HG03108 (cell line): ENCODE measurements at regions not wholly inside any gene's neighbourhood (a gene's known extent, or its start where the extent isn't known, plus 50 kb on each side); places are given as distances from the start of the nearest gene placed in this dataset.

Source experiments
- ATAC-seq: cut with Tn5 transposase; IDR thresholded peaks from one replicate; pipeline ENCODE4 v1.9.1; 2021; ENCODE audit warnings: moderate library complexity; ENCODE audit not compliant: unreplicated experiment

DNA sequence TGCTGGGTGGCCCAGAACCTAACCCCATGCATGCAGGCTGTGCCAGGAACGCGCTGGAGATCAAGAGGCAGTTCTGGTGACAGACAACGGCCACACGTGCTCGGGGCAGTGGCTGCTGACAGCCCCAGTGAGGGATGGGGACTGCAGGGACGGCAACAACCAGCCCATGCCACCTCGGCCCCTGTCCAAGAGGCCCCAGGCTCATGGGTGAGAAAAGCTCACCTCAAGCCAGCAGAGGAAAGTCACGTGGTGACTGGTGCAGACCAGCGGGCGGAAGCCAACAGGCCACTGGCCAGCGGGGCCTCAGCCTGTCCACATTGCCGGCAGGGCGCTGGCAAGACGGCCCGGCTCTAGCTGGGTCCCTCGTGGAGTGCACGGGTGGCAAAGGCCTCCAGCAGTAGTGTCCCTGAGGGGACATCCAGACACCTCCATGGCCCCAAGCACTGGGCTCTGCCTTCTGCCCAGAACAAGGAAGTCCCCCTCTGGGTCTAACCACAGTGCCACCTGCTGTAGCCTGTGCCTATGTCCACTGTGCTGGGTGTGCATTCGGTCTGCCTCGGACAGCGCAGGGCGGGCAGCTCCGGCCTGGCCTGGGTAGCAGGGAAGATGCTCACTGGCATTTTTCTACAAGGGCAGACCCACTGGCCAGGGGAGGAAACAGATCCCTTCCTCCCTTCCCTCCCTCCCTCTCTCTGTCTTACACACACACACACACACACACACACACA is 134.1 kb downstream of the NCOR2 start:
- no peak for ATAC-seq

DNA sequence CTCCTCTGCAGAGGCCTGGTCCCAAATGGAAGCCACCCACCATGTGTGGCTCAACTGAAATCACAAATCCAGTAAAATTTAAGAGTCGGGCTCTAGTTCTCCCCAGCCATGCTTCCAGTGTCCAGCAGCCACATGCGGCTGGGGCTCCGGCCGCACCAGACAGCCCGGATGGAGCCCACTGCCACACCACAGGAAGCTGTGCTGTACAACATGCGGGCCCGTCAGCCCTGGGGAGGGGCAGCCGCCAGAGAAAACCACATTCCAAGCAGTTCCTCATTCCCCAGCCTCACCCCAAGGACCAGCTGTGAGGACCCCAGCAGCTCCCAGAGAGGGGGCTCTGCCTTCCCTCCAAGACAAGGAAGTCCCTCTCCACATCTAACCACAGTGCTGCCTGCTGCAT is 135.0 kb downstream of the NCOR2 start:
- no peak for ATAC-seq

DNA sequence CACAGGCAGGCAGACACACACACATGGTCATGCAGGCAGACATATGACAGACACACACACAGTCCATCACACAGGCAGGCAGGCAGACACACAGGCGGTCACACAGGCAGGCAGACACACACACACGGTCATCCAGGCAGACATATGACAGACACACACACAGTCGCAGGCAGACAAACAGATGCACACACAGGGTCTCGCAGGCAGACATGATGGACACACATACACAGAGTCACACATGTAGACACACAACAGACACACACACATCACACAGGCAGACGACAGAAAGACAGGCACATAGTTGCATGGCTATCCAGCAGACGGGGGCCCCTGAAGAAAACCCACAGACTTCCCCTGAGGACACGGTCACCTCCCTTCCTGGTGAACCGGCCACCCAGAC is 135.4 kb downstream of the NCOR2 start:
- ATAC-seq, result no peak

DNA sequence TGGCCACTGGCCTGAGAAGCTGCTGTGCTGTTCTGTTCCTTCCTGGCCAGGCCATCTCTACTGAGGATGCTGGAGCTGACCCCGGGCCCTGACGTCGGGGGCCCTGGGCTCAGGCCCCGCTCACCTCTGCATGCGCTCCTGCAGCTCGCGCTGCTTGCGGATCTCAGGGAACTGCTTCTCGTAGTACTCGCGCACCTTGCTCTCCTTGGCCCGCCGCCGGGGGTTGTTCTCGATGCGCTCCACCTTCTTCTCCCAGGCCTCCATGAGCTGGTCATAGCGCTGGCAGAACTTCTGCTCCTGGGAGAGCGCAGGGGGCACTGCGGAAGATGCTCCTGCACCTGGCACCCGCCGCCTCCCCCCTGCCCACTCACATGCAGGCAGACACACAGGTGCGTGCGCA is 135.6 kb downstream of the RFLNA start:
- ATAC-seq, result no peak

DNA sequence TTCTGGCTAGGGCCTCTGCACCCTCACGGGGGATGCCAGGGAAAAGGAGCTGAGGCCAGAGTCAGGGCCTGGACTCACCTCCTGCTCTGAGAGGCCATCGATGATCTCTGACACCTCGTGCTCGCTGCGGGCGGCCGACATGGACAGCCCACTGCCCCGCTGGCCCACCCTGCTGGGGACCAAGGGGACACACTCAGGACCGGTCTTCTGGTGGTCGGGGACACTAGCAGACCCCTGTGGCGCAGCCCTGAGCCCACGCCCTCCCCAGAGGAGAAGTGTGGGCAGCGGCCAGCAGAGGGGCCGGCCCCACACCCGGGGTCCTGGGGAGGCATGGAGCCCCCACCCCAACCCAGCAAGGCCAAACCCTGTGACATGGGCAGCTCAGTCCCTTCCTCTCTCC is 134.6 kb downstream of the RFLNA start:
- no peak for ATAC-seq

DNA sequence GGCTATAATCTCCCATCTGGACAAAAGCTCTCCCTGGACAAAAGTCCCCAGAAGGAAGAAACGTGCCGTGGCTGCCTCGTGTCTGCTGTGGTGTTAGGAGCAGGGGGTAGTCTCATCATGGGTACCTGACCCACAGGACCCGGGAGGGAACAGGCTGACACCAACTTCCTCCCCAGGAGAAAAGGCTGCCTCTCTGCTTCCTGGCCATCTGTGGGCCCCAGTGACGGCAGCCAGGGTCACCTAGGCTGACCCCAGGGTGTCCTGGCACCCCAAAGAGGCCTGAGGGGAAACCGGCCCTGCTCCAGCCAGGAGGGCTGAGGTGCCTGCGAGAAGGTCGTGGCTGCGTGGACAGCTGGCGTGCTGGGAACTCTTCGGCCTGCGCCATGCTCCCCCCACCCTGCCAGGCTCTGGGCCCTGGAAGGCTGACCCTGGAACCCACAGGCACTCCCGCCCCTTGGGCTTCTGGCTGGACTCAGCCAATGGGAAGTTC is 133.9 kb downstream of the RFLNA start:
- no peak for ATAC-seq

DNA sequence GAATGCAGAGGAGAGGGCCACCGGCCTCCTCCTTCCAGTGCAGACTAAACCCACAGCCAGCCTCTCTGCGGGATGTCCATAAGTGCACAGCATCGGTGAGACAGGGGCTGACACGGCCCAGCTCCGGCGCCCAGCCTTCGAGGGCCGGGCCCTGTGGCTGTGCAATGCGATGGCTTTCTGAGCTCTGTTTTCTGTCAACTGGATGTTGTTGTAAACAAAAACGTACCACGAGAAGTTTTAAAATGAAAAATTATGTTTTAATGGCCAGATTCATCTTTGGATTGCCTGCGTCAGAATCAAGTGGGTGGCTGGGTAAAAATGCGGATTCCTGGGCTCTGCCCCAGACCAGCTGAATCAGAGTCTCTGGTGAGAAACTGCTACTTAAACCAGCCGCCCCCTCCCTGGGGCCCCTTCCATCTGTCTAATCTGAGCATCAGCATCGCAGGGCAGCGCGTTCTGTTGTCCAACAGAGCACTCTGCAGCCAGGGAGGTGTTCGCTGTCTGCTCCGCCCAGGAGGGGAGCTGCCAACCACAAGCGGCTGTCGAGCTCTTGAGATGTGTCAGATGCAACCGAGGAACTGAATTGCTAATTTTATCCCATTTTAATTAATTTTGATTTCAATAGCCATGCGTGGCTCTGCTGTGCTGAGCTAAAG is 133.4 kb downstream of the RFLNA start:
- no peak for ATAC-seq

DNA sequence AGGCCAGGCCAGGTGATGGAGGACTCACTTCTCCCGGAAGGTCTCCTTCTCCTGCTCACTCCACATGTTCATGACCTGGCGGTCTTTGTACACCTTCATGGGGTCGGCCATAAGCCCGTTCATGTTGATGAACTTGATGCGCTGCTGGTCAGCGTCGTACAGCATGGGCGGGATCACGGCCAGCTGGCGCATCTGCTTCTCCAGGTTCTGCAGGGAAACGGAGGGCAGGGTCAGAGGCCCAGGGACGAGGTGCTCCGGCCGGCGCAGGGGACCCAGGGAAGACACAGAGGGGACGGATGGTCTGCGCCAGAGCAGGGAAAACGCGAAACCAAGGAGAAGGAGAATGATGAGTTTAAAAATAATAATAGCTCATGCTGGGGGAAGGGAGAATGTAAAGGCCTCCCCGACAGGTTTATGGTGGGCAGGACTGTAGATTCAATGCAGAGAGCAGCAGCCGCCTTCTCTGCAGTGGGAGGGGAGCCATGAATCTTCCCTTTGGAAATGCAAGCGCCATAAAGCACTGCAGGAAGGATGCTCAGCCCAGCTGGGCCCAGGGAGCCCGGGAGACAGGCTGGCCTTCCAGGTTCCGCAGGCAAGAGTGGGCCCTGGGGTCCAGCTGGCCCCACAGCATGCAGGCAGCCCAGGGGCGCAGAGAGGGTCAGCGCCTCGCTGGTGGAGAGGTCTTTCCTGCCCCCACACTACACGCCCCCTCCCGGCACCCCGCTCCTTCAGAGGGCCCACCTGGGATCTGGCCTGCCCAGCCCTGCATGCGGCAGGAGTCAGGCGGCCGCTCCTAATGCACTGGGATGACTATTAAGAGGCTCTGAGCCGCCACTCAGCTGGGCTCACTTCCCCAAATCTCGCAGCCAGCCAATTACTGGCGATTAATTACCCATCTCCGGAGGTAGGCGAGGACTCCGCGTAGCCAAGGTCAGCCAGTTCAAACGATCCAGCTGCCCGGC is 132.0 kb downstream of the RFLNA start:
- no peak for ATAC-seq

DNA sequence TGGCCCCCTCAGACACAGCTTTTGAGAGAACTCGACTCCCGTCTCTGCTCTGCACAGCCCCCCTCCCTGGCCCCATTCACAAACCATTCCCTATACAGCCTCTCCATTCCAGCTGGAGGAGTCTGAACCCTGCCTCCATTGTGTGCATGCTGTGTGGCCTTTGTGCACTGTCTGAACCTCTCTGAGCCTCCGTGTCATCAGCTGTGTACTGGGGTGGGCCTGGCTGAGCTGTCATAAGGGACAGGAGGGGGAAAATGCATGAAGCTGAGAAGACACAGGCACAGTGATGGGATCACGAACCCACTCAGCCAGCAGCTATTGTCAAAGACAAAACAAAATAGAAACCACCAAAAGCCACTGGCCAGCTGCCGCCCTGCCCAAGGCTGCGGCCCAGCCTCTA is 130.8 kb downstream of the RFLNA start:
- ATAC-seq, result no peak

DNA sequence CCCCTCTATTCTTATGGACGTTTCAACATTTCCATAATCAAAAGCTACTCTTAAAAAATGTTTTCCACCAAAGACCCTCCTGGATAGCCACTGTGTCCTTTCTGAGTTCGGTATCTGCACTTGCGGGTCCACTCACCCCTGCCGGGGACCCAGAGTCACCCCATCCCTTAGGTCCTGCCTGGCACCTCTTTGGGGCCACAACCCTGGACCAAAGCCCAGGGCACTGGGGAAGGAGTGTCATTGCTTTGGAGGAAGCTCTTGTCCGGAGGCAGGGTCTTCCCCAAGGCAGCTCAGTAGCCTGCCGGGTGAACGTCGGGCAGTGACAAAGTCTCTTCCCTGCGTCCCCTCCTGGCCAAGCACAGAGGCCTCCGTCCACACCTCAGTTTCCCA is 129.6 kb downstream of the RFLNA start:
- no peak for ATAC-seq

DNA sequence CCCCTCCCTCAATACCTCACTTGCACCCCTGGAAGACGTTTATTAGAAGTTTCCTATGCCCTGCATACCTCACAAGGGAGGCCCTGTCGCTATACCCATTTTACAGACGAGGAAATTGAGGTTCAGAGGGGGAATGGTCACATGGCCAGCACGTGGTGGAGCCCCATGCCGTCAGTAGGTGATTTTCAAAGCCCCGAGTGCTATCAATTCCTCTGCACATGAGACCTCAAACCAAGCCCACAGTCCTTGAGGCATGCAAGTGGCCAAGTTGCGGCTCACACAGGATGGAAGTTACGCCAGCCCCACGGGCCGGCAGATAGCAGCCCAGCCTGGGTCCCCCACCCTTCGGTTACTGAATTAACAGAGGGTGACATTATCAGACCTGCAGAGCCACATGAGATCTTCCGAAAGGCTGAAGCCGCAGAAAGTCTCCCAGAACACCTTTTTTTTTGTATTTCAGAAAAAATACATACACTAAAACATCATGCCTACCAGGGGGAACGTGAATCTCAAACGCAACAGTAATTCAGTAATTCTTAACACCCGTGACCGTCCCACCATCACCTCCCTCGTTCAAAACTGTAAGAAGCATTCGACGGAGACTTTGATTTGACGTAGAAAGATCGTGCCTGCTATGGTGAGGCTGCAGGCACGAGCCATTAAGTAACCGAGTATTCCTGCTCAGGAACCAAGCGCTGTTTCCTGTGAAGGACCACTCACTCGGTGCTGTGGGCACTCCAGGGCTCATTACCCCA is 129.0 kb downstream of the RFLNA start:
- ATAC-seq, result no peak

DNA sequence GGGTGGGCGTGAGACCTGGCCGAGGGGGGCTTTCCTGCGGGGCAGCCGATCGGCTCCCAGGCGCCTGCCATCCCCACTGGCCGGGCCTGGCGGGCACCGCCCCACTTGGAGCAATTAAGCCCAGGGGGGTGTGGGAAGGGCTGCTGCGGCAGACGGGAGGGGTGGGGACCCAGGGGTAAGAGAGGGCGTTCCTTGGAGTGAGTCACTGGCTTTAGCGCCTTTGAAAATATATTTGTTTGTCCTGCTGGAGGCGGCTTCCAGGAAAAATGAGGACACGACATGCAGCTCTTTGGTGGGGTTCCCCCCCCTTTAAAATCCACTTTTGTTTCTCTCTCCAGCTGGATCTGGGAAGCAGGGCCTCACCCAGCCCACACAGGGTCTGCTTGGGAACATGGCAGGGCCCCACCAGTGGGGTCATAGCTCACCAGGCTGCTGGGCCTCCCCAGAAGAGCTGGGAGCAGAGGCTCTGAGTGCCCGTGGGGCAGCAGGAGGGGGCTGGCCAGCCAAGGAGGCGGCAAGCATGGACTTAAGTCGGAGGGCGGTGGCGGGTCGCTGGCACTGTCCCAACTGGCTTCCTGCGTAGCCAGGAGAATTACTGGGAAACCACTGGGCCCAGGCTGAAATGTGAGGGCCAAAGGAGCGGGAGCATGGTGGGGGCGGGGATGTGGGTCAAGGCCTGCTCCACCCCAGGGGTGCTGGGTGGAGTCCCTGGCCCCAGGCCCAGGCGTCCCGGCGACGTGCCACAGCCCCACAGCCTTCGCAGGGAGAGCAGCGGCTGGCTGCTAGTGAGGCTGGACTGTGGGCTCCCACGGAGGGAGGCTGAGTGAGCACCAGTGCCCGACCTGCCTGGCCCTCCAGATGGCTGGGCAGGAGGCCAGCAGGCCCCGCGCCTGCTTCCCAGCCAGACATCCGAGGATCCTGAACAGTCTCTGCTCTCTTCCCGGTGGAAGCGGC is 128.0 kb downstream of the RFLNA start:
- no peak for ATAC-seq

DNA sequence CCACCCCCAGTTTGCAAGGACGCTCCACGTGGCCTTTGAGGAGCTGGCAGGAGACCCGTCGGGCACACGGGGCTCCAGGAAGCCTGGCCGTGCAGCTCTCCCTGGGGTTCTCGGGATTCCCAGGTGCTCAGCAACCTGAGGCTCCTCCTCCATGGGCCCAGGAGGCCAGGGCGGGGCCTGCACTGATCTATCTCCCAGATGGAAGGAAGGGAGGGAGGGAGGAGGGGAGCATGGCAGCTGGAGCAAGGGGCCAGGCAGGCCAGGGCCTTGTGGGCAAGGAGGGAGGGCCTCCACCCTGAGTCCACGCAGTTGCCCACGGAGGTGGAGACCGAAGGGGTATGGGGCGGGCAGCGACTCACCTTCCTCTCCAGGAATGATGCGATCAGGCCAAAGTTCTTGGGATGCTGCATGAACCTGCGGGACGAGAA is 127.3 kb downstream of the RFLNA start:
- no peak for ATAC-seq

DNA sequence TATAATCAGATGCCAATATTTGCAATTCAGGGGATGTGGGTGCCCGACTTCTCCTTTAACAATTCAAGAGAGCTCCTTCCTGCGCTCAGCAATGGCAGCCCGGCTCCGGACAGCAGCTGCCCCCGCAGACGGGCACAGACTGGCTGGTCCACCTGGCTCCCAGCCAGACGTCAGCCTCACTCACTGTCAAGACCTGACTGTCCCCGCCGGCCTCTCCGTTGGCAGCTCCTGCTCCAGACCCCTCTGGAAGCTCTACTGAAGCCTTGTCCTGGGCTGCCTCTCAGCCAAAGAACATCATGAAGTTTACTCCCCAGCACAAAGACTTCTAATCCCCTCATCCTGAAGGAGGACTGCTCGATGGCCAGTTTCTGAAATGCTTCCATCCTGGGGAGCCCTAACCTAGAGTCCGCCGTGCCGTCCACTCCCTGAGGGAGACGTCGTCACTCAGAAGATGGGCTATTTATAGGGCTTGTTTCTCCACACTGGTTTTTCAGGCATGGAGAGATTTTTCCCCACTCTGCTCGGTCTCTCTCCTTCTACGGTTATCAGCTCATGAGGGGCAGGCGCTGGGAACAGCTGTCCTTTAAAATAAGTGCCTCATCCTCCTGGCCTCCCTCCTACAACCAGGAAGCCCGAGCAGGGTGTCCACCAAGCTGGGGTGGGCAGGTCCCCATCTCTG is 126.2 kb downstream of the RFLNA start:
- ATAC-seq, result no peak

DNA sequence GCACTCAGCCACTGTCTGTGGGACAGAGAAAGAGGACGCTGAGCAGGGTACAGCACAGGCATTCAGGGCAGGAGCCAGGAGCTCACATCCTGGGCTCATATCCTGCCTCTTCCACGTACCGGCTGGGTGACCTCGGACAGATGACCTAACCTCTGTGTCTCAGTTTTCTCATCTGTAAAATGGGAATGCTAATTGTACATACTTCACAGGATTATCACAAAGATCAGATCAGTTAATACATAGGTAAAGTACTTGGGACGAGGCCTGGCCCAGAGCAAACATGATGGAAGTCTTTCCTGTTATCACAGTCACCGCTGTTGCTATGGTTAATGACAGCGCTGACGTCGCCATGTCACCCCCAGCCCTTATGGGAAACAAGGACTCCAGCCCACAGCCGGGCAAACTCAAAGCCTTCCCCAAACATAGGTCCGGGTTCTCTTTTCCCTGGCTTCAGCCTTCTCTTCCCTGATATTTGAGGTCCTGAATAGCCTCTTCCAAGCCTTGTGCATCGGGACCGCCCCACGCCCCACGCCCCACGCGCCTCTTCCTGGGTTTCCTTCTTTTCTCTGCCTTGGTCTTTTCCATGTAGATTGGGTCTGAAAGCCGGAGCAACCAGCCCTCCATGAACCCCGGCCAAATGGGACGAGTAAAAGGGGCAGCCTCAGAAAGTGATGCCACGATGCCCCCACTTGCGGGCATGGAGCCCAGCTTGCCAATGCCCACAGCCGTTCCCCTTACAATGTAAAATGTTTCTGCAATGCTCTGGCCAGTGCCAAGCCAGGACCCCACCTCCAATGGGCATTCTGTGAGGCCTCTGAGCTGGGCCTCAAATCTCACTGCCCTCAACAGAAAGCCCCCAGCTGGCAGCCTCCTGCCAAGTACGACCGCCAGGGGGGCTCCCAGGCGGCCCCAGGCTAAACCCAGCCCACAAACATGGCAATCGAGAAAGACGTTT is 125.4 kb downstream of the RFLNA start:
- ATAC-seq, result no peak

DNA sequence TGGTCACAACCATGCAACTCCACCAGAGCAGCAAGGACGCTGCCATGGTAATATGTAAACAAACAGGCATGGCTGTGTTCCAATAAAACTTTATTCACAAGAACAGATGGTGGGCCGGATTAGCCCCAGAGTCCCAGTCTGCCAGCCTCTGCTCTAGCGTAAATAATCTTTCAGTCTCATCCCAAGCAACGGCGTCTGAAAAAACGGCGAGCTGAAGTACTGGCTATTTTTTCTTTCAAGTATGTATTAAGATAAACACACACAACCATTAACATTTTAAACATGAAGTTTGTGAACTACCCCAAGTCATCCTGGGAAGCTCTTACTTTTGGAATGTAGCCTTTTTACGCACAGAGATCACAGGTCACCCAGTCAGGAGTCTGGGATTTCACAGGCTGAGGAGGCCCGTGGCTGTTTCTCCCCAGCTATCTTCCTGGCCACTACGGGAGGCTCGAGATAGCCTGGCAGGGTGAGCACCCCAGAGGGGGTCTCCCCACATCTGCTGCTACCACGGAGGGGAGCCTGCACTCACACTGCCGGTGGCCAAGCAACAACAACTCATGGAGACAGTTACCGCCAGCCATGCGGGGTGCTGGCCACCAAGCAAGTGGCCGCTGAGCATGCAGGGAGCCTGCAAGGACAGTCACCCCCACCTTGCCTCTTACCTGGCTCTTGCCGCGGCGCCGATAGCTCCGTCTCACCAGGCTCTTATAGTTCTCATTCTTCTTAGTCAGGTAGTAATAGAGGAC is 124.6 kb downstream of the RFLNA start:
- ATAC-seq, result no peak

DNA sequence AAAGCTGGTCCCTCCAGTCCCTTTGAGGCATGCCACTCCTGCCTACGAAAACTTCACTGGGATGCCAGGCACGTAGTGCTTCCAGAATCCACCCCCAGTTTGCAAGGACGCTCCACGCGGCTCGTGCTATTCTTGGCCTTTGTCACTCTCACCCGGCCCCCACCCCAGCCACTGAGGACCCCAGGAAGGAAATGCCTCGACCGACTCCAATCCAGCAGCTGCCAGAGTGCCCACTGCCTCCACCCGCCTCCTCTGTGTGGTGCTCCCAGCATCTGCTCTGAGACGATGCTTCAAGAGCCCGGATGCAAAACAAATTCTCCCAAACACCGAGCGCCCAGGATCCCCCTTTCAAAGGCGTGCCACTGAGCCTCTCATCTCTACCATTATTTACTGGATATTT is 123.9 kb downstream of the RFLNA start:
- ATAC-seq, result no peak
